PFSK-1 (cell line): ENCODE measurements at regions not wholly inside any gene's neighbourhood (a gene's known extent, or its start where the extent isn't known, plus 50 kb on each side); places are given as distances from the start of the nearest gene placed in this dataset.

Source experiments
- FOXP2 ChIP-seq: optimal IDR thresholded peaks from 2 replicates; pipeline ENCODE3; 2011; ENCODE audit warnings: borderline replicate concordance, control low read depth, inconsistent platforms; ENCODE audit not compliant: insufficient read depth; ENCODE audit errors: extremely low read length, extremely low read depth
- POLR2AphosphoS5 ChIP-seq: IDR thresholded peaks from 2 replicates; pipeline ENCODE4 v1.6.1; 2012; ENCODE audit warnings: low read depth, mild to moderate bottlenecking, control low read depth, low read length, moderate library complexity
- REST ChIP-seq, 2 experiments: IDR thresholded peaks; 2 replicates each; pipeline versions ENCODE4 v1.6.1 to v1.8.0; 2011 to 2012; ENCODE audit warnings: low read depth in 2 of 2, low read length in 2 of 2, control low read depth in 1 of 2, inconsistent platforms in 1 of 2, mild to moderate bottlenecking in 1 of 2, moderate library complexity in 1 of 2; ENCODE audit not compliant: insufficient read depth in 1 of 2
- SIN3A ChIP-seq: IDR thresholded peaks from 2 replicates; pipeline ENCODE4 v1.6.1; 2012; ENCODE audit warnings: mild to moderate bottlenecking, low read length, moderate library complexity, borderline replicate concordance; ENCODE audit not compliant: insufficient read depth
- TAF1 ChIP-seq: IDR thresholded peaks from 2 replicates; pipeline ENCODE4 v1.6.1; 2012; ENCODE audit warnings: low read length, control low read depth, borderline replicate concordance; ENCODE audit not compliant: insufficient read depth

- TF ChIP-seq REST (IDR thresholded peaks at IDR 0.05; ENCODE audit: insufficient read depth in 1 of 2, low read depth in 2 of 2, low read length in 2 of 2), result no peak
- no peak for TF ChIP-seq POLR2AphosphoS5
- no peak for TF ChIP-seq FOXP2
- no peak for TF ChIP-seq SIN3A
- TF ChIP-seq TAF1, result no peak
Measured at GRCh38 chr11:116345575-116345974, 427.2 kb downstream of the BUD13 start.
